ENCODE measurements at regions not wholly inside any gene's neighbourhood (a gene's known extent, or its start where the extent isn't known, plus 50 kb on each side); places are given as distances from the start of the nearest gene placed in this dataset.
"Not testable (repeated sequence)": the region's sequence is repeated elsewhere in the genome, so short reads cannot be mapped to it uniquely, and the experiment has no call there.

GRCh38 chr4:81781799-81782198, 310.1 kb upstream of the RASGEF1B start:
- no peak for DNase-seq (ENCODE audit: low read depth, low spot score)

DNA sequence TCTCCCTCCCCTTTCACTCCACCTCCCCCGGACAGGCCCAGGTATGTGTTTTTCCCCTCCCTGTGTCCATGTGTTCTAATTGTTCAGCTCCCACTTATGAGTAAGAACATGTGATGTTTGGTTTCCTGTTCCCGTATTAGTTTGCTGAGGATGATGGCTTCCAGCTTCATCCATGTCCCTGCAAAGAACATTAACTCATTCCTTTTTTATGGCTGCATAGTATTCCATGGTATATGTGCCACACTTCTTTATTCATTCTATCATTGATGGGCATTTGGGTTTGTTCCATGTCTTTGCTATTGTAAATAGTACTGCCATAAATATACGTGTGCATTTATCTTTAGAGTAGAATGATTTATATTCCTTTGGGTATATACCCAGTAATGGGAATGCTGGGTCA, 306.0 kb upstream of the RASGEF1B start:
- not testable (repeated sequence) for DNase-seq (ENCODE audit: low read depth, low spot score)

GRCh38 chr4:81776794-81777193, 305.1 kb upstream of the RASGEF1B start:
- no peak for DNase-seq (ENCODE audit: low read depth, low spot score)

DNA sequence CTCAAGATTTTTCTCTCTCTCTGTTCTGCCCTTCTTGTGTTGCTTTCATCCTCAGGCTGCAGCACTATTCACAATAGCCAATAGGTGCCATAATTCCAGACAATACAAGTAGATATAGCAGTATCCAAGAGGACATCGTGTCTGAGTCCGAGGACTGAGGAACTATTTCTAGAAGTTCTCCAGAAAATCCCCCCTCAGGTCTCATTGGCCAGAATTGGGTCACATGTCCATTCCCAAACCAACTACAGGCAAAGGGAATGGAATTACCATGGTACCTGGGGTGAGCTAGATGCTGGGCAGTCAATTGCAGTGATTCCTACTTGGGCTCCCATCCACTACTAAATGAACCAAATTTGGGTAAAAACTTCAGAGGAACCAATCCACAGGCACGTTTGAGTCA, 301.9 kb upstream of the RASGEF1B start:
- no peak for DNase-seq (ENCODE audit: low read depth, low spot score)

GRCh38 chr4:81771721-81772120, 300.0 kb upstream of the RASGEF1B start:
- DNase-seq (ENCODE audit: low read depth, low spot score): no peak

DNA sequence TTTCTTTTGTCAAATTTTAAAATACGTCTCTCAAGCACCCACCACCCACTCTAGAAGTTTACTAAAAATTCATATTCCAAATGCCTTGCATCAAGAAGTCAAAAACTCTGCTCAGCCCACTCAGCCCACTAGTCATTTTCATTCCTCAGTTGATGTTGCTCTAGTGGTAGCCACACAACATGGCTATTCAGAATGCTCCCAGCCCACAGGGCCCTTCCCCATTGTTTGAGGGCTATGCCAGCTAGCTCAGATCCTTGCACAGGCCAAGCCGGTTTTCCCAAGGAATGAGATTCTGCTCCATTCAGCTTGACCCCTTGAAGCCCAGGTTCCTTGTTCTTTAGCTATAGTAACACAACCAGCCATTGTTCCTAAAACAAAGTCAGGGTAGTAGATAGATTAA, 297.5 kb upstream of the RASGEF1B start:
- DNase-seq (ENCODE audit: low read depth, low spot score): no peak

- no peak for DNase-seq (ENCODE audit: low read depth, low spot score)
These were observed 287.0 kb upstream of the RASGEF1B start for GRCh38 chr4:81758574-81759264.

- DNase-seq (ENCODE audit: low read depth, low spot score): peak; percentile 20
These were observed 286.0 kb upstream of the RASGEF1B start for GRCh38 chr4:81757691-81758090.

- no peak for DNase-seq (ENCODE audit: low read depth, low spot score)
These were observed 285.3 kb upstream of the RASGEF1B start for GRCh38 chr4:81756973-81757372.

DNA sequence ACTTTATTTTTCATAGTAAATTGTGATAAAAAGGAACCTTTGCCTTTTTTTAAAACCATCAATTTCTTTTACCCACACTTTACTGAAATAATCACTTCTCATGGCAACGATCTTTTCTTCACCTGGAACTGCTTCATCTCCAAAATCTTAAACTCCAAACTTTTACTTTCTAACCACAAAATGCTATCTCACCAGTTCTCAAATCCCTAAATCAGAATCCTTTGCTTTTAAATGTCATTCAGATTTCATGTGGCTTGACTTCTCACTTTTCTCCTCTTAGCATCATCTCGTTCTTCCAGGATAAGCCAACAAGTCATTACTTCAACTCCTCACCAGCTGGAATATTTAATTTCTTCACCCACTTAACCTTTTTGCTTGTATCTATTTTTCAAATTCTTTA, 284.3 kb upstream of the RASGEF1B start:
- DNase-seq (ENCODE audit: low read depth, low spot score): no peak

DNA sequence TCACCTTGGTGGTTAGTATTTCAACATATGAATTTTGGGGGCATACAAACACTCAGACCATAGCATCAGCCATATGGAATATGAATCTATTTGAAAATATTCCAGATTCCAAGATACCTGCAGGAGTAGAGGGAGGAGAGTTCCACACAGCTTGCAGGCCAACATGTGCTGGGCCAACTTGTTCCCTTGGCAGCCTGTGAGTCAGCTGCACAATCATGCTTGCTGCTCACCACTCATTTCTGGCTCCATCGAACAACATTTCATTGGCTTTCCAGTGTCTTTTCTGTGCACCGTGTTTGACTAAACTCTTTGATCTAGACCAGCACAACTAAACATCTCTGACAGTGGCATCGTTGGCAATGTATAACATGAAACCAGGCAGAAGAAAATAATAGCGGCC, 282.5 kb upstream of the RASGEF1B start:
- peak; percentile 20 for DNase-seq (ENCODE audit: low read depth, low spot score)

- DNase-seq (ENCODE audit: low read depth, low spot score): no peak
These were observed 280.0 kb upstream of the RASGEF1B start for GRCh38 chr4:81751531-81752289.

DNA sequence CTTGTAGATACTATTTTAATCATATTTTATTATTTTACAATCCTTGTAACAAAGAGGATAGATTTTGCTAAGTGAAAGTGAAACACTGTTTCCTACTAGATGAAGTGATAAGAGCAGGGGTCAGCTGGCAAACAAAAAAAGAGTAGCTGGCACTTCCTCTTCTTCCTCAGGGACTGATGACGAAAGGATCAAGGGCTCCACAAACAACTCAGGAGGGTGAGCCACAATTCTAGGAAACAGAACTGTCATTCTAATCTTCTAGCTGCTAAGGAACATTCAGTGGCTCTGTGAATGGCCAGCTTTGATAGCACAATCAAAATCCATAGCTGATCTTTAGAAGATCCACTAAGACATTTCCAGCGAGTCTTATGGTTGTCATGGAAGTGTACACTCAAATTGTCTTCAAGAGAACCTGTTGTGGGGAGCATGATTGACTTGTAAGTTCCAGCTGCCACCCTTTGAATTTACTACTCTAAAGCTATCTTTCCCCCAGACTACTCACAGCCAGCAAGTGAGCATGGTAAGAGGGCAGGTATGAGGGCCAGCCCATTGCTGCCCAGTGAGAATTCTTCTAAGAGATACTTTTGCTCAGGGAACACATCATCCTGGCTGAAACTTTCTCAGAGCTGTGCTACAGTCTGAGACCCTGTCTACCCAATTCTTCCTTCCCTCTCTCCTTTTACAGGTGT, 275.7 kb upstream of the RASGEF1B start:
- DNase-seq (ENCODE audit: low read depth, low spot score): no peak

- no peak for DNase-seq (ENCODE audit: low read depth, low spot score)
These were observed 275.1 kb upstream of the RASGEF1B start for GRCh38 chr4:81746773-81747172.

DNA sequence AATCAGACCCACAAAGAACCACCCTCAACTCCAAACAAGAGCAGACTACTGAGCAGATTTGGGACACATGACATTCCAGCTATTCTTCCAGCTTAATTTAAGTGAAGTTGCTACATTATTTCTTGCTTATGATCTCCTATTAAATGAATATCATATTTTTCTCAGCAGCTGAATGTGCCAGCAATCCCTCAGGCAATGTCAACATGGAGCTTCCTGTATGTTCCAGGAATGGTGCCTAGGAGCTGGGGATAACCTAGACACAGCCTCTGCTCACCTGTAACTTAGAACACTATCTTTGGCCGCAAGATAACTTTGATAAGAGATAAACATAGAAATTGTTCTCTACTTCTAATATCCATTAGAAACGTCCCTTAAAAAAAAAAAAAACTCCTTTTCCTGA, 274.4 kb upstream of the RASGEF1B start:
- DNase-seq (ENCODE audit: low read depth, low spot score): no peak

GRCh38 chr4:81745050-81745449, 273.3 kb upstream of the RASGEF1B start:
- no peak for DNase-seq (ENCODE audit: low read depth, low spot score)

GRCh38 chr4:81743731-81744435, 272.2 kb upstream of the RASGEF1B start:
- DNase-seq (ENCODE audit: low read depth, low spot score): no peak

DNA sequence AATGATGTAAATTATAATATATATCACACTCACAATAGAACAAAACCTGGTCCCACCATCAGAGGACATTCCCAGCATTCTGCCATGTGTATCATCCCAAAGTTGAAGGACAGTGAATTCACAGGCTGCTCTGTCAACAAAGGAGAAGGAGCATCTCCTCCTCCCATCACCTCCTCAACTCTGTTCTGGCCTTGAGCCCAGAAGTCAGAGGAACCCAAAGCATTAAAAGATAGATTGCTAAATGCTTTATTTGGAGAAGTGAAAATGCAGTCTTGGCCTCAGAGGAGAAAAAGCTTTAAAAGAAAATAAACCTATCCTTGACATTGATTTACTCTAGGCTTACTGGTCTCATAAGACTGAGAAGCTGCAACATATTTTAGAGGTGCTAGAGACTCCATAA, 268.8 kb upstream of the RASGEF1B start:
- DNase-seq (ENCODE audit: low read depth, low spot score): no peak

DNA sequence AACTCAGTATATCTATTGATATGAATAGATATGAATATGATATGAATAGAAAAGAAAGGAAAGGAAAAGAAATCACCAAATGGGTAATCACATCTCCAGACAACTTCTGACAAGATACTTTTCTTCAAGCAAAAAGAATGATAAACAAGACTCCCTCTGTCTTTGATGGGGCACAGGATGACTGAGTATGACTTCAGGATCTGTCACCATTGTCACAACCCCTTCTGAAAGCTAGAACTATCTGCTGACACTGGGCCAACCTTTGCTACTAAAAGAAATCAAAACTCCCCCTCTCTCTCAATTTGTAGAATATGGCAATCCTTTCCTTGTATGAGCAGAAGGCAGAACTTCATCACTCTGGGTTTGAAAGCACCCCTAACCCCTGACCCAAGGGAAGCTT, 267.2 kb upstream of the RASGEF1B start:
- no peak for DNase-seq (ENCODE audit: low read depth, low spot score)

DNA sequence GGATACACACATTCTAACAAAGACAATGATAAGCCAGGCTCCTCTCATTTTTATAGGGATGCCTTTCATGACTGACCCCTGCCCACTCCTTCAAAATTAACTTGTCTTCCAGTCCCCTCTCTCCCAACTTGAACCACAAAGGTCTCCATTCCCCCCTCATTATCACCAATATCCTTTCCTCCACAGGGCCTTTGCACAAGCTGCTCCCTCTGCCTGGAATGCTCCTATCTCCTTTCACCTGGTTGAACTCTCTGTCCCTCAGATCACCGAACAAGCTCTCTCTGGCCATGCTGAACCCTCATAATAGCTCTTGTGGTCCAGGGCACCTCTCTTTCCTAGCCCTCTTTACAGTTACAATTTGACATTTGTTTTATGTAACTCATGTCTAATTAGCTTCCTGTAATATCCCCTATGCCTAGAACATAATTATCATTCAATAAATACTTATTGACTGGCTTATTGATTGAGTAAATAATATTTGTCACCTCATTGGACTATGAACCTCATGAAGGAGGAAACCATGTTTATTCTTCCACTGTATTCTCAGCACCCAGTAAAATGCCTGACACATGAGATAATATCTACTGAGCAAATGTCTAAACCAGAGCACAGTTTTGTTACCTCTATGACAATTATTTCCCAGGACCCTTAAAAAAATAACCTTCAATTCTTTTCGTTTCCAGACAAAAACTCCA, 266.3 kb upstream of the RASGEF1B start:
- no peak for DNase-seq (ENCODE audit: low read depth, low spot score)

GRCh38 chr4:81736324-81736723, 264.6 kb upstream of the RASGEF1B start:
- no peak for DNase-seq (ENCODE audit: low read depth, low spot score)

- DNase-seq (ENCODE audit: low read depth, low spot score): no peak
These were observed 261.3 kb upstream of the RASGEF1B start for GRCh38 chr4:81732980-81733379.

Measured in astrocyte of the hippocampus (primary cell).